CD4-positive, alpha-beta T cell treated with Interleukin-17A for 4 hours (primary cell): ENCODE measurements at regions not wholly inside any gene's neighbourhood (a gene's known extent, or its start where the extent isn't known, plus 50 kb on each side); places are given as distances from the start of the nearest gene placed in this dataset.

Source experiments
- DNase-seq: peaks from one replicate; pipeline ENCODE4 v3.0.0-alpha.2; 2020; ENCODE audit warnings: mixed read lengths

GRCh38 chr7:50208378-50208982 is 96.0 kb upstream of the IKZF1 start:
- peak; percentile 40 for DNase-seq

GRCh38 chr7:50207686-50208255 is 96.7 kb upstream of the IKZF1 start:
- peak; percentile 9 for DNase-seq

DNA sequence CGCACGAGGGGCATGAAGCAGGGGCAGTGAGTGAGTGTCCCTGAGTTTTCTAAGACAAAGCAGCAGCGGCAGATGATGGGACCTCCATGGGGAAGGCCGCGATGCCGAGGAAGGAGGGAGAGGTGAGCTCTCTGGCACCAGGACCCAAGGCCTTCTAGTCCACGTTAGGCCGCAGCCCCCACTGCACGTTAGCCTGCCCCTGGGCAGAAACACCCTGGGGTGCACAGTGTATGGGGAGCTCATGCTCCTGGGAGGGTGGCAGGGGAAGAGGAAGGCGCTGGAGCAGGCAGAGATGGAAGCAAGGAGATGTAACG is 97.3 kb upstream of the IKZF1 start:
- peak; percentile 15 for DNase-seq

- peak; percentile 89 for DNase-seq
Observed at GRCh38 chr7:50206453-50207250, 97.9 kb upstream of the IKZF1 start.

GRCh38 chr7:50205011-50205410 is 99.5 kb upstream of the IKZF1 start:
- peak; percentile 28 for DNase-seq

DNA sequence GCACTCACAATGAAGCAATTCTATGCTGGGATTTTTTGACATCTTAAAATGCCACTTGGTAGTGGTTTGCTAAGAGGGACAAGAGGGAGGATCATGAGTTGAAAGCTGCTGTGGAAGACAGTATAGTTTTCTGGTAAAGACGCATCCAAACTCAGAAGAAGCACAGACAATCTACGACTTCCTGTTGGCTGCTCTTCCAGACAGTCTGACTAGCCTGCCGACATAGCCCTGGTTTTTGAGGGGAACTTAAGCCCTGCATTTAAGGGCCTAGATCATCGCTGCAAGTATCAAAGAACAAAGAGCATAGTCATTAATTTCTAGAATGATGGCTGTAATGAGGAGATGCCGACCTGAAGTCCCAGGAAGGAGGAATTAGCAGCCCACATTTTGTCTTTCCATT is 99.9 kb upstream of the IKZF1 start:
- peak; percentile 65 for DNase-seq

- no peak for DNase-seq
Observed at GRCh38 chr7:50203521-50203920, 101.0 kb upstream of the IKZF1 start.

DNA sequence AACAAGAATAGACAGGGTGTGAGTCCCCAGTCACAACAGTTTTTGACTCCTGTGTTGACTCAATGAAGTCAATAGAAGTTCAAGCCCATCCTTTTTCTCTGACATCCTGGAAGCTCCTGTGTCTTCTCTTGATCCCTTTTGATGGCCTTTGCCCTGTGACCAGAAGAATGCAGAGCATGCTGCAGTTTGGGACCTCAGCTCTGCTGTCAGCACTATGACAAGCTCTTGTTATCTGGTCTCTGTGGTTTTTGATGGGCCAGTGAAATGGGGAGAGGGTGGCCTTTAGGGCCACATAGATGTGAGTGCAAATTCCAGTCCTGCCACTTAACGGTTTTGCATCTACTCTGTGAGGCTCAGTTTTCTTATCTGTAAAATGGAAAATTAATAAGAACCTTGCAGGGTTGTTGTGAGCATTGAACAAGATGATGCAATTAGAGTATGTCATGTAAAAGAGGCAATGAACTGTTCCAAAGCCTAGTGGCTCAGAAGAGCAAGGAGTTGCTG is 102.4 kb upstream of the IKZF1 start:
- DNase-seq = no peak

- no peak for DNase-seq
Observed at GRCh38 chr7:50199824-50200223, 104.7 kb upstream of the IKZF1 start.

GRCh38 chr7:50197549-50197948 is 104.5 kb upstream of the ZPBP start:
- peak; percentile 71 for DNase-seq

DNA sequence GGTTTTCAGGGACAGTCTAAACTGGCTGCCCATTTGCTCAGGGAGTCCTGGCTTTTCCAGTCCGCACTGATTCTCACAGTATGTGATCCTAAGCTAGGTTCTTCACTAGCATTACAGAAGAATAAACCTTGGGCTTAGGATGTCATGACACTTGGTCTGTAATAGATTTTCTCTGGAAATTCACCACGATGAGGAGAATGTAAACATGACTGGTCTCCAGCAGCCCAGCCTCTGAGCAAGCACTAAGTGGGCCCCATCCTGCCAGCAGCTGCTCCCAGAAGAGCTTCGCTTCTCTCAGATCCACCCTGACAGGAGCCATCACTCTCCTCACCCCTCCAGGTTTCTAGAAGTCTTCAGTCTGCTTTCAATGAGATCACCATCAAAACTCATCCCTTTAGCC is 103.7 kb upstream of the ZPBP start:
- no peak for DNase-seq

GRCh38 chr7:50190776-50191175 is 97.7 kb upstream of the ZPBP start:
- DNase-seq = no peak

DNA sequence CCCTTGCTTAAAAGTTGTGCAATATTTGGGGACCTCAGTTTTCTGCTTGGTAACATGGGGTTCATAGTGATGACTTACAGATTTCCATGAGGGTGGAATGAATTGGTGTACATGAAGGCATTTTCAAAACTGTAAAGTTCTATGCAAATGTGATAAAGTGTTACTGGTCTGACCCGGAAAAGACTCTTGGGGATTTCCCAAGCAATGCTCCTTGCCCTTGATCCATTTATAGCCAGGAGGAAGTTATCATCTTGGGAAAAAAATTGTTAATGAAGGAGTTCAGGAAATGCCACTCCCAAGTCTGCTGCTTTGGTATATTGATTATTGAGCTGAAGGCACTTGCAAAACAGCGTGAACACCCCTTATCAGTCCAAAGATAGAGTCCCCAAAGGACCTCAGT is 96.3 kb upstream of the ZPBP start:
- no peak for DNase-seq

GRCh38 chr7:50185951-50186682 is 93.1 kb upstream of the ZPBP start:
- DNase-seq = no peak

DNA sequence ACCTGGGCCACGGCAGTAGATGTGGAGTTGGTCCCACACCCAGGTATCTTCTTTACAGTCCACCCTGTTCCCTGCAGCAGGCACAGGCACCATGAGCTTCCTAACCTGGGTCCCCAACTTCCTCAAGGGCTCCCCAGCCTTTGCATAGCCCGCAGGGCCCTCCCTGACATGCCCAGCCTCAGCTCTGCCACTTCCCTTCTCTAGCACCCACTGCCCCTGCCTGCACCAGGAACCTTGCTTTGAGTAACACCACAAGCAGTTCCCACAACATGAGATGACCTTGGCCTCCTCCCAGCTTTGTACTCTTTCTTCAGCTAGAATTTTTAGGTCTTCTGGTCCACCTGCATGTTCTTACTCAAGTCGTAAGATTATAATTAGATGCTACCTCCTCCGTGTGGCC is 92.2 kb upstream of the ZPBP start:
- no peak for DNase-seq

DNA sequence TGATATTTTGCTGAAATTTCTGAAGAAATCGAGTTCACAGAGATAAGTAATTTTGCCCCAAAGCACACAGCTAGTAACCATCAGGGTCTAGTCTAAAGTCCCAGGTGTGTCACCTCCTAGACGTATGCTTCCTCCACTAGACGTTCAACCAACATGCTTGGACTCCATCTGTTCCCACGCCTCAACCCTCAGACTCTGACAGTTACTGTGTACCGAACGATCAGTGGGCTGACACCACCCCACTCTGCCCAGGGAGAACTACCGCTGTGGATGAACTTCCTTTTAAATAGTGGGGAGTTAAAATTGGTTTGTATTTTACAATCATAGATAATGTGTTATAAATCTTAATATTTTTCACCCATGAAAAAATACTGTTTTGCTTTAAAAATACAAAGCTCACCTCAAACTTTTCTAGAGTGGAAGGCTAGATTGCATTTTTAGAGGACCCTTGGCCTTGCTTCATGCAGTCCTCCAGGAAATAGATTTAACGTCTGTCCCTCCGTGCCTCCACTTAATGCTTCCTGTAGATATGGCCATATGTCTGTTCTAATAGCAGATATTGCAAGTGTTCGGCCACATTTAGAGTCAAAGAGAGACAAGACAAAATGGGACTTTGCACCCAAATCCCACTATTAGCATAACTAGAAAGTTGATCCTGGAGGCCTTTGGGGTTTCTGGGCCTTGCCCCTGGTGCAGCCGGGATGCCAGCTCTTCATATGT is 91.4 kb upstream of the ZPBP start:
- no peak for DNase-seq

DNA sequence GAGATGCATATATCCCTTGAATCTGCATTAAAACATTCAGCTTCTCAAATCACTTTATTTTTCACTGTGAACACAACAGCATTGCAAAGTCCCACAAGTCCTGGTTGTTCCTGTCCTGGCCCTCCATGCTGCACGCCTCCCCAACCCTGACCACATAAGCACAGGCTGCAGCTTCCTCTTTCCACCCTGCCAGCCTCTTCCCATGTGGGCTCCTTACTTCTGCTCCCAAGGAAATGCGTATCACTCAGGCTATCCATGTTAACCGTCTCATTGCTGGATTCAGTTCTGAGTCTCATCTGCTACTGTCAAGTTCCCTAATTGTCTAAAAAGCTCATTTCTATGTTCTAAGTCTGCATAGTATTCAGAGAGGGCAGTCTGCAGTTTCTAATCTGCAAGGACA is 89.7 kb upstream of the ZPBP start:
- no peak for DNase-seq

- DNase-seq = no peak
Observed at GRCh38 chr7:50181081-50181480, 88.0 kb upstream of the ZPBP start.

- no peak for DNase-seq
Observed at GRCh38 chr7:50178166-50178565, 85.1 kb upstream of the ZPBP start.

DNA sequence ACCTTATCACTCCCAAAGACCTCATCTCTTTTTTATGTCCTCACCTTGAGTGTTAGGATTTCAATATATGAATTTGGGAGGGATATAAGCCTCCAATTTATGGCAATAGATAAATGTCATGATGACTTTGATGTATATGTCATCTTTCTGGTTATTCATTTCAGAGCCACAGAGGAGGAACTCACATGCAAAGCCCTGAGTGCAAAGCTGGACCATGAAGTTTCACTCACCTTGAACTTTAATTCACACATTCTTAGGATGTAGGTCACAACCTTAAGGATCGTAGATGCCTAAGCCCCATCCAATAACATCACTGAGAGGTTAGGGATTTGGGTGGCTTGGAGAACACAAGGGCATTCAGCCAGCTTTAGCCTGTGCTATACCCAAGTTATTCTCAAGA is 81.9 kb upstream of the ZPBP start:
- no peak for DNase-seq

DNA sequence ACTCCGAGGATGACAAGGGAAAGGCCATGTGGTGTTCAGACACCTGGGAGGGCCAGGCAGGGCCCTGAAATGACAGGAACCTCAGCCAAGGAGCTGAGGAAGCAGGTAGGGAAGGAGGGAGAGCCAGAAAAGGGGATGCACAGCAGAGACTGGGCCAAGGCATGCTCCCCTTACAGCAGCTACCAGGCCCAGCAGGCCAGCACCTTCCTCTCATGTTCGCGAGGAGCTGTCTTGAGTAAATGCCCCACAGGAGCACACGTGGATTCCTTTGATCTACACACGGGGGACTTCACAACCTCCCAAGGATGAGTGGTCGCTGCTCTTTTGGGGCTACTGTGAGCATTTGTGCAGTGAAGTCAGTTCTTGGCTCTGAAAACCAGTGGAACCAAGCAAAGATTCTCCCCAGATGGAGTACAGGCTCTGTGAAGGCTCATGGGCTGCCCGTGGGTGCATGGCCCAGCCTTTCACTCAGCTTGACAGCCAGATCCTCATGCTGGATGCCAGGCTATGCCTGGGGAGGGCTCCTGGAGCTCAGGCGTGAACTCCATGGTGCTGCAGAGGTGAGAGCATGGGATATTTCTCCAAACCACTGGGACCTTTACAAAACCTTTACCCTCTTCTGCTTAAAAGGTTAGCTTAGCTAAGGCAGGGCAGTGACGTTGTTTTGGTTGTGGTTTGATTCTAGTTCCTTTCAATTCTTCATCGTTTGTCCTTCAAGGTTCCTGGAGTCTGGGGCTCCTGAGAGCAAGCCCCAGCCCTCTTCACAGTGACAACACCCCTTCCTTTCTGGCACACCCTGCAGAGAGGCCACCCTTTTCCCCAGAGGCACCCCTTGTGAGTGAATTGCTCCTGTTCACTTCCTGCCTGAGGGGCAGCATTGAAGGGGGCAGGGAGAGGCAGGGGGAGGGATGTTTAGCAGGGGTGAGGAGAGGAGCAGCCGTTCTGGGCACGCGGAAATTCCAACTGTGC is 74.2 kb upstream of the ZPBP start:
- DNase-seq = peak; percentile 56
